NCI-H1092 treated with DMSO at 0.1 percent for 48 hours (cell line): ENCODE measurements at regions not wholly inside any gene's neighbourhood (a gene's known extent, or its start where the extent isn't known, plus 50 kb on each side); places are given as distances from the start of the nearest gene placed in this dataset.

ENCODE experiments used
- DNase-seq: peaks from one replicate; lab custom pipeline; 2025; lab: John Stamatoyannopoulos, UW

DNA sequence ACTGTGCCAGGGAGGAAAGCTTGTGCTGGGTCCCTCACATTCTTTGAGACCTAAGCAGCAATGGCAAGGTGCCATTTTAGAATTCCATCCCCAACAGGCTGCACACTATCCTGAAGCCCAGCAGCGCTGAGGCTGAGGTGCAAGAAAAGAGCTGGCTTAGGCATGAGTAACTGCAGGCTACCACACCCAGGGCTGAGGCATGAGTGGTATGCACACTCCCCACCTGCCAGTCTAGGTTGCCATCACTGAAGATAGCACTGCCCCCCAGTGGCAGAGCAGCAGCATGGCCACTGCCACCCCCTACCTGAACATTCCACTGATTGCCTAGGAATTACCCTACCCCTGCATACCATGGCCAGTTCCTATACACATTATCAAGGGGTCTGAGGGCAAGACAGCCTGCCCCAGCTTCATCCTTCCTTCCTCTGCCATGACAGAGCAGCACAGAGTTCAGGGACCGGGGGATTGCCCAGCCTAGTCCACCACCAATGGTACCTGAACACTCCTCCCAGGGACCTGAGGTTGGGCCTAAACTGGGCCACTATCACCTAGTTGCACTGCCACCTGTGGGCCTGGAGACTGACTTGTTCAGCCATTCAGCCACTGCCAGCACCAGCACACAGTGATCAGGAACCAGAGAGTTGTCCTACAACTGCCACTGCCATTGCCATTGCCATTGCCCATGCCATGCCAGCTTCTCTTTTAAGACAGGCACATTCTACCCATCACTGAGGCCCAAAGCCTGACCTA lies 129.8 kb downstream of the SATB1 start:
- no peak for DNase-seq

DNA sequence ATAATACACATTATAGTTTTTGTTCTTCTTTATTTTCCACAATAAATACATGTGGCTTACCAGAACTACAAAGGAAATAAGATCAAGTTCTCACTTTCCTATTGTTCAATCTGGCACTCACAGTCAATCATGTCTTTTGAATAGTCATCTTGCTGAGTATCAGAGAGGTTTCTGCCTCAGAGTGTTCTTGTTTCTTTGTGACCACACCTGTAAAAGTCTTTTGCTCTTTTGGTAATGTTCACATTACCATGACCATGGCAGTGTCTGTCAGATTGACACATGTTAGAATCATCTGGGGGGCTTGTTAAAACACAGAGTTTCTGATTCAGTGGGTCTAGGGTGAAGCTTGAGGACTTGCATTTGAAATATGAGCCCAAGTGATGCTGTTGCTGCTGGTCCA lies 135.0 kb downstream of the SATB1 start:
- no peak for DNase-seq

GRCh38 chr3:18288243-18288642 lies 136.9 kb downstream of the SATB1 start:
- no peak for DNase-seq

DNA sequence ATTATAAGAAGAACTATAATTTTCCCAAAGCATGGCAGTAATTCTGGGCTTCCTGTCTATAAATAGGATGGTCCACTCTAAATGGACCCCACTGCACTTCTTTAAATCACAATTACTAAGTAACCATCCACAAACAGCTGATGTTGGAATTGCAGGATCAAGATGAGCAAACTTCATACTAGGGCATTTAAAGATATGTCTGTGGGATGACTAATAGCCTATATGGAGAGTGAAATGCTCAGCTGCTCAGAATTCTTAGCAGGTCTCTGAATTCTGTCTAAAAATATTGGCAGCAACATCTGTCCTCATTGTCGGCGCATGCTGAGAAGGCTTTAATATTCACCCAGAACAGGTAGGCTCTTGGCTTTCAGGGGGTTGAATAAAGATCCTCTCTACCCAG lies 140.4 kb downstream of the SATB1 start:
- no peak for DNase-seq

GRCh38 chr3:18283680-18284079 lies 141.5 kb downstream of the SATB1 start:
- DNase-seq, result no peak

GRCh38 chr3:18282507-18282906 lies 142.6 kb downstream of the SATB1 start:
- no peak for DNase-seq

GRCh38 chr3:18279226-18279737 lies 145.9 kb downstream of the SATB1 start:
- DNase-seq, result no peak

DNA sequence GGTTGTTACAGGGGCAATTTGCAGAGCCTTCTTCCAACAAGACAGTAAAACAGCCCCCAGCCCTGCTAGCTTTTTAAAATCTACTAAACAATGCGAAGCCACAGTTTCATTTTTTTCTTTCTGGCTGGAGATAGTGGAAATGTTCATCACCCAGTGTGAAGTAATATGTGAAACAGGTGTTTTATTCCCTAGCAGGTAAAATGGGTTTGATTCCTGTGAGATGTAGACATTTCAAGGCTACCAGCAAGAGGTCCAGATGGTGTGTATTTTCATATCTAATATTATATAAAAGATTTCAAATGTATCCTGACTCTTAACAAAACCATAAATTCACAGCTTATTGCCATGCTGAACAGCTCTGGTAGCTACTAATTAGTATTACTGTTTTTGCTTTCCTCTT lies 160.3 kb downstream of the SATB1 start:
- no peak for DNase-seq

DNA sequence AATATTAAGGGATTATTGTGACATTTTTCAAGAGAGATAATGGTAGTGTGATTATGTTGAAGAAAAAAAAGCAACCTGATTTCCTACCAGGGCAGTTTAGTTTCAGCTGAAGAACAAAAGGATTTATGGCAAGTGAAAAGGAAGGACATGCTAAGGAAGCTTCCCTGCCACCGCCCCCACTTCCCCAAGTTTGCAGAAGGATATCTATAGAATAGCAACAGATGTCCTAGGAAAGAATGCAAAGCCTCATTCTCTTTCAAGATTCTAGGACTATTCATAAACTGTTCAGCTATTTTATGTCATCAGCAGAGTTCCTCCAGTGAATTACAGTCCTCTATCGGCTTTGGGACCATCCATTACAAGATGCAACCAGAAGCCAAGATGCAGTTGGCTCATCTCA lies 160.8 kb downstream of the SATB1 start:
- no peak for DNase-seq

DNA sequence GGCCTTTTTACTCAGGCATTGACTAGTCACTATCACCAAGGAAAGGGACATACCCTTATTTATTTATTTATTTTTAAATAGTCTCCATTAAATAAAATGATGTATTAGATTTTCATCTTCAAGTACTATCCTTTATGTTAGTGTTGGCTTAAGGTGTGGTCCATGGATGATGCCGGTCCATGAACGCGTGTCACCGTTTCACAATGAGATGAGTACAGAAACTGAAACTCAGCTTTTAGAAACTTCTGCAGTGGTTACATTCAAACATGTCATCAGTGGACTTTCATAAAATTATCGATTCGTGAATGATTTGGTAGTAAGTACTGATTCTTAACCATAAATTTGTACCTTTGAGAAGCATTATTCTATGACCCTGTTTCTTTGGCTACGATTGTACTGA lies 166.6 kb downstream of the SATB1 start:
- no peak for DNase-seq

- DNase-seq, result no peak
Observed at GRCh38 chr3:18252578-18252977, 172.6 kb downstream of the SATB1 start.

- DNase-seq, result no peak
Observed at GRCh38 chr3:18250991-18251390, 174.1 kb downstream of the SATB1 start.

DNA sequence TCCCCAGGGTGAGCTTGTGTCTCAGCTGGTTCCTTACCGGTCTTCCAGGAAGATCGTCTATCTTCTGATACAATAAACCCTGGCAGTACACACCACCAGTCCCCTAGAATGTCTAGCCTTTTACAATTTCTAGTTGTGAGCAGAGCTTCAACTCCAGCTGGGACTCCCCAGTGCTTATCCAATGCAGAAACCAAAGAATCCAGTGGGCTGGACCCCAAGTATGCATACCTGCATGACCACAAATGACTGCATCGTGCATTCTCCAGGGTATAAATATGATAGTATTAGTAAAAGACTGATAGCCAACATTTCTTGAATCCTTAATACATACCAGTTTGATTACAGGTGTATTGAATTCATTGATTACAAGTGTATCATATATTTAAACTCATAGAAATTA lies 176.0 kb downstream of the SATB1 start:
- no peak for DNase-seq

GRCh38 chr3:18247776-18248310 lies 177.3 kb downstream of the SATB1 start:
- DNase-seq, result no peak

GRCh38 chr3:18247139-18247695 lies 177.9 kb downstream of the SATB1 start:
- no peak for DNase-seq

GRCh38 chr3:18246336-18247060 lies 178.6 kb downstream of the SATB1 start:
- DNase-seq, result peak; percentile 5

- DNase-seq, result no peak
Observed at GRCh38 chr3:18245721-18246120, 179.4 kb downstream of the SATB1 start.

DNA sequence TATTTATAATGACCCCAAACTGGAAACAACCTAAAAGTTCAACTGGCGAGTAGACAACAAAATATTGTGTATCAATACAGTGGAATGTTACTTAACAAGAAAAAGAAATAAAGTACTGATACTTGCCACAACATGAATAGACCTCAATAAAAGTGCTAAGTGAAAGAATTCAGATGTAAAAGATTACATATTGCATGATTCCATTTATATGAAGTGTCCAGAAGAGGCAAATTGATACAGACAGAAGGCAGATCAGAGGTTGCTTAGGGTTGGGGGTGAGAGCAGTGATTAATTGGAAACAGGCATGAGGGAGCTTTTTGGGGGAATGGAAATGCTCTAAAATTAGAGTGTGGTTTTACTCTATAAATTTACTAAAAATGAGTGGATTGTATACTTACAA lies 183.3 kb downstream of the SATB1 start:
- no peak for DNase-seq

DNA sequence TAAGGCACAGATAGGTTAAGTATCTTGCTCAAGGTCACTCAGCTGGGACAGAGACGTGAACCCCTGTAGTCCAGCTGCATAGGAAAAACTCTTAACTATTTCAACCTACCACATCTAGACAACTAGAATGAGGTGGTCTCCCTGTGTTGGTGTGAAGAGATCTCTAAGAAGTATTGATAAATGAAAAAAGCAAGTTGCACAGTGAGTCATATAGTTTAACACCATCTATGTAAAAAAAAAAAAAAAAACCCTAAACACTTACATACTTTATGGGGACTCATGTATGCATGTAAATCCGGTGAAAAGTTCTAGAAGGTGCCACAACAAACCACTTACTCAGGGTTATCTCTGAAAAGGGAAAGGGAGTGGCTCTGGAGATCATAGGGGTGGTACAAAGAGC lies 185.5 kb downstream of the SATB1 start:
- no peak for DNase-seq

- DNase-seq, result no peak
Observed at GRCh38 chr3:18238746-18239331, 186.3 kb downstream of the SATB1 start.

GRCh38 chr3:18238332-18238731 lies 186.8 kb downstream of the SATB1 start:
- no peak for DNase-seq

DNA sequence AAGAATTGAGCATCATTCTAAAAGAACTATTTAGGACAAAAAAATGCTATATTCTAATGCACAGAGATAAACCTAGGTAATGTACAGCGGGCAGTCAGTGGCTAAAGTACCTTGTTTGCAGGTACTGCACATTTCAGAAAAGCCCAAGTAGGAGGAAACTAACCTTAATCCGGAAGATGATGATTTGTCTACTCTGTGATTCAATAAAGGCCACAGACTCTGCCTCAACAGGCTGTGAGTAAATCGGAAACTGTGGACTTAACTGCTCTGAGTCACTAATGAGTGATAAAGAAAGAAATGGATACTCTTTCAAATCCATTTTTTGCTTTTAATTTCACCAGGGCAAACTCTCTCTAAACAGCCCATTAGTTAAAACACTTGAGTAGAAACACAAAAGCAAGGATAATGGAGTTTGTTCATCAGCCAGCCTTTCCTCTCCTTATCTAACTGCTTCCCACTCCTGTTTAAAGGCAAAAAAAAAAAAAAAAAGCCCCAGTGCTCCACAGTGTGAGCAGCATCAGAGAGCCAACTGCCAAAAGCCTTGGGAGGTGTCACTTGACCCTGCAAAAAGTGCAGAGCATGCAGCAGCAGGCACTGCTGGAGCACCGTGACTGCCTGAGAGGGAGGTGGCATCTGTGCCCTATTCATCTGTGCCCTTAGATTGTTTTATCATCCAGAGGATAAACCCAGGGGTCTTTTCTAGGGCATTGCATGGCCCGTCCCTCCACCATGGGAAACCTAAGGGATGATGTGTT lies 187.7 kb downstream of the SATB1 start:
- peak; percentile 12 for DNase-seq
